EL (cell line): ENCODE measurements at regions not wholly inside any gene's neighbourhood (a gene's known extent, or its start where the extent isn't known, plus 50 kb on each side); places are given as distances from the start of the nearest gene placed in this dataset.
"Not testable (repeated sequence)": the region's sequence is repeated elsewhere in the genome, so short reads cannot be mapped to it uniquely, and the experiment has no call there.

Source experiments
- DNase-seq: peaks from one replicate; pipeline ENCODE4 v3.0.0-alpha.2; 2016

- no peak for DNase-seq
These were observed 50.6 kb upstream of the TMEM170B start for GRCh38 chr6:11486959-11487358.

GRCh38 chr6:11486486-11486885 lies 51.1 kb upstream of the TMEM170B start:
- DNase-seq, result no peak

GRCh38 chr6:11486051-11486450 lies 51.5 kb upstream of the TMEM170B start:
- DNase-seq, result no peak

GRCh38 chr6:11485271-11485670 lies 52.3 kb upstream of the TMEM170B start:
- no peak for DNase-seq

- no peak for DNase-seq
These were observed 53.1 kb upstream of the TMEM170B start for GRCh38 chr6:11484441-11484840.

- no peak for DNase-seq
These were observed 54.9 kb upstream of the TMEM170B start for GRCh38 chr6:11482616-11483015.

- DNase-seq, result no peak
These were observed 57.0 kb upstream of the TMEM170B start for GRCh38 chr6:11480541-11480940.

- no peak for DNase-seq
These were observed 58.3 kb upstream of the TMEM170B start for GRCh38 chr6:11479296-11479695.

GRCh38 chr6:11478586-11478985 lies 59.0 kb upstream of the TMEM170B start:
- no peak for DNase-seq

GRCh38 chr6:11475016-11475415 lies 62.5 kb upstream of the TMEM170B start:
- DNase-seq, result no peak

- DNase-seq, result no peak
These were observed 64.4 kb upstream of the TMEM170B start for GRCh38 chr6:11473008-11473740.

GRCh38 chr6:11471261-11471660 lies 66.3 kb upstream of the TMEM170B start:
- DNase-seq, result no peak

- no peak for DNase-seq
These were observed 67.9 kb upstream of the TMEM170B start for GRCh38 chr6:11469684-11470083.

- not testable (repeated sequence) for DNase-seq
These were observed 69.3 kb upstream of the TMEM170B start for GRCh38 chr6:11468271-11468670.

- no peak for DNase-seq
These were observed 70.2 kb upstream of the TMEM170B start for GRCh38 chr6:11467364-11467763.

- DNase-seq, result no peak
These were observed 74.2 kb upstream of the TMEM170B start for GRCh38 chr6:11463398-11463780.

GRCh38 chr6:11462742-11463397 lies 74.7 kb upstream of the TMEM170B start:
- no peak for DNase-seq

- DNase-seq, result no peak
These were observed 76.5 kb upstream of the TMEM170B start for GRCh38 chr6:11460837-11461661.

GRCh38 chr6:11460001-11460668 lies 77.4 kb upstream of the TMEM170B start:
- peak; percentile 23 for DNase-seq

- no peak for DNase-seq
These were observed 78.4 kb upstream of the TMEM170B start for GRCh38 chr6:11459079-11459610.

- no peak for DNase-seq
These were observed 79.0 kb upstream of the TMEM170B start for GRCh38 chr6:11458509-11458908.

GRCh38 chr6:11457422-11457821 lies 80.1 kb upstream of the TMEM170B start:
- not testable (repeated sequence) for DNase-seq

- not testable (repeated sequence) for DNase-seq
These were observed 85.4 kb upstream of the TMEM170B start for GRCh38 chr6:11452106-11452505.
